Nephron (organoid): ENCODE measurements at regions not wholly inside any gene's neighbourhood (a gene's known extent, or its start where the extent isn't known, plus 50 kb on each side); places are given as distances from the start of the nearest gene placed in this dataset.

ENCODE experiments used
- H3K27ac Mint-ChIP-seq, 3 experiments: 2 replicates each; pipeline ENCODE4 v1.8.0; 2020; ENCODE audit warnings: mixed read lengths in 3 of 3, mild to moderate bottlenecking in 2 of 3, moderate library complexity in 1 of 3
- H3K27me3 Mint-ChIP-seq: 2 replicates; pipeline ENCODE4 v1.8.0; 2021; ENCODE audit warnings: low read depth, mild to moderate bottlenecking, moderate library complexity, mixed read lengths
- H3K36me3 Mint-ChIP-seq: 2 replicates; pipeline ENCODE4 v1.8.0; 2020; ENCODE audit warnings: low read depth, mixed read lengths
- H3K4me1 Mint-ChIP-seq: 2 replicates; pipeline ENCODE4 v1.8.0; 2020; ENCODE audit warnings: mixed read lengths
- H3K4me3 Mint-ChIP-seq, 3 experiments: 2 replicates each; pipeline ENCODE4 v1.8.0; 2020; ENCODE audit warnings: mild to moderate bottlenecking in 3 of 3, mixed read lengths in 3 of 3, moderate library complexity in 2 of 3
- H3K9me3 Mint-ChIP-seq: 2 replicates; pipeline ENCODE4 v1.8.0; 2020; ENCODE audit warnings: mixed read lengths
- CTCF ChIP-seq, 3 experiments: fragments of 200-600 bp; sonication (generic); IDR thresholded peaks; one replicate each; pipeline ENCODE4 v1.5.0; 2021; ENCODE audit warnings: antibody characterized with exemption in 3 of 3; ENCODE audit not compliant: unreplicated experiment in 3 of 3

GRCh38 chr13:85527316-85527715, 271.9 kb downstream of the SLITRK6 start:
- Mint-ChIP-seq H3K4me3 (no peak overlapping the region), H3K27me3 (no peaks in the 10 kb centered on the region), H3K36me3 (no peaks in the 10 kb centered on the region), H3K27ac (no peak overlapping the region), H3K9me3 (no peaks in the 10 kb centered on the region), H3K4me1 (peaks cover 6% of the 10 kb centered on the region)
- TF ChIP-seq CTCF (IDR thresholded peaks at IDR 0.05; ENCODE audit: unreplicated experiment in 3 of 3) = no peak

DNA sequence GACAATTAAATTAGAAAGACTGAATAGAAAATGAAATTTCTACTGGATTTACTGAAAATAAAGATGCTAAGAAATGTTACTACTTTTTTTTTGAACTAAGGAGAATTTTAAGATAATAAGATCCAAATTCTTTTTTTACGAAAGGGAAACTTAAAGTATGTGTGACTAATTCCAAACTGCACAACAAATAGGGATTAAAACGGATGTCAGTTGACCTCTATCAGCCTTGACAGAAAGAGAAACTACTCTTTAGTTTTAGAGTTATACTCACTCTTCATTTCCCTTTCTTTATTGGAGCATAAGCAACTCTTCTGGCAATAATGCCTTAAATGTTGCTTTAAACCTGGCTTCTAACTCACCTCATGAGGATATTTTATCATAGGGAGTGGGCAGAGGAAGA, 273.8 kb downstream of the SLITRK6 start:
- Mint-ChIP-seq H3K4me3 (no peak overlapping the region), H3K9me3 (no peaks in the 10 kb centered on the region), H3K36me3 (no peaks in the 10 kb centered on the region), H3K27me3 (no peaks in the 10 kb centered on the region), H3K4me1 (peaks cover 11% of the 10 kb centered on the region), H3K27ac (no peak overlapping the region)
- TF ChIP-seq CTCF (IDR thresholded peaks at IDR 0.05; ENCODE audit: unreplicated experiment in 3 of 3) = no peak

GRCh38 chr13:85521657-85522056, 277.6 kb downstream of the SLITRK6 start:
- H3K4me3 Mint-ChIP-seq = no peak overlapping the region
- no peaks in the 10 kb centered on the region for H3K36me3 Mint-ChIP-seq
- H3K27me3 Mint-ChIP-seq = no peaks in the 10 kb centered on the region
- no peaks in the 10 kb centered on the region for H3K9me3 Mint-ChIP-seq
- TF ChIP-seq CTCF (IDR thresholded peaks at IDR 0.05; ENCODE audit: unreplicated experiment in 3 of 3) = no peak
- no peak overlapping the region for H3K27ac Mint-ChIP-seq
- peaks cover 5% of the 10 kb centered on the region for H3K4me1 Mint-ChIP-seq

GRCh38 chr13:85520445-85520844, 278.8 kb downstream of the SLITRK6 start:
- Mint-ChIP-seq H3K4me3 (no peak overlapping the region), H3K4me1 (peaks cover 5% of the 10 kb centered on the region), H3K27ac (no peak overlapping the region), H3K9me3 (peaks cover 2% of the 10 kb centered on the region), H3K27me3 (no peaks in the 10 kb centered on the region), H3K36me3 (no peaks in the 10 kb centered on the region)
- no peak for TF ChIP-seq CTCF (IDR thresholded peaks at IDR 0.05; ENCODE audit: unreplicated experiment in 3 of 3)

DNA sequence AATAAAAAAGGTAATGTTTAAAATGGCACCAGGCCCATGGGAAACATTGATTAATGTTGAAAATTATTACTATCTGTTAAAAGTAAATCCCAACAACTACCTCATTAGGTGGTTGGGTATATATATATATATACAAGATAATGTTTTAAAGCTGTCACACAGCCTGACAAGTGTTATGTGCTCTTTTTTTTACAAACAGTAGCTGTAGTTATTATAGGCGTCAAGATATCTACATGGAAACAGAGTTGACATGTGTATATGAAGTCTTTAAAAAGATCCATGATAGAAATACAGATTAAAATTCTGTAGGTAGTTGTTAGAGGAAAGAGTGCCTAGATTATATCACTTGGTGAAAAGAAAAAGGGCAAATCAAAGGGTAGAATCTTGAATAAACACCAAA, 279.9 kb downstream of the SLITRK6 start:
- H3K4me1 Mint-ChIP-seq = peaks cover 5% of the 10 kb centered on the region
- no peaks in the 10 kb centered on the region for H3K27me3 Mint-ChIP-seq
- H3K4me3 Mint-ChIP-seq = no peak overlapping the region
- no peaks in the 10 kb centered on the region for H3K36me3 Mint-ChIP-seq
- no peak for TF ChIP-seq CTCF (IDR thresholded peaks at IDR 0.05; ENCODE audit: unreplicated experiment in 3 of 3)
- no peak overlapping the region for H3K27ac Mint-ChIP-seq
- H3K9me3 Mint-ChIP-seq = peaks cover 2% of the 10 kb centered on the region

- Mint-ChIP-seq H3K4me1 (no peaks in the 10 kb centered on the region), H3K27ac (peak overlapping the region in 1 of 3 experiments; percentile 10), H3K36me3 (no peaks in the 10 kb centered on the region), H3K4me3 (no peak overlapping the region), H3K9me3 (peaks cover 2% of the 10 kb centered on the region), H3K27me3 (peaks cover 4% of the 10 kb centered on the region)
- TF ChIP-seq CTCF (IDR thresholded peaks at IDR 0.05; ENCODE audit: unreplicated experiment in 3 of 3) = no peak
Measured at GRCh38 chr13:85512421-85512820, 286.8 kb downstream of the SLITRK6 start.
